Hematopoietic multipotent progenitor cell treated with erythropoietin and hydrocortisone succinate and interleukin-3 and kit ligand, for 6 days (in vitro differentiated cells): ENCODE measurements at regions not wholly inside any gene's neighbourhood (a gene's known extent, or its start where the extent isn't known, plus 50 kb on each side); places are given as distances from the start of the nearest gene placed in this dataset.
"Not testable (repeated sequence)": the region's sequence is repeated elsewhere in the genome, so short reads cannot be mapped to it uniquely, and the experiment has no call there.

Experiments used
- DNase-seq: peaks from one replicate; pipeline ENCODE4 v3.0.0-alpha.2; 2015

DNA sequence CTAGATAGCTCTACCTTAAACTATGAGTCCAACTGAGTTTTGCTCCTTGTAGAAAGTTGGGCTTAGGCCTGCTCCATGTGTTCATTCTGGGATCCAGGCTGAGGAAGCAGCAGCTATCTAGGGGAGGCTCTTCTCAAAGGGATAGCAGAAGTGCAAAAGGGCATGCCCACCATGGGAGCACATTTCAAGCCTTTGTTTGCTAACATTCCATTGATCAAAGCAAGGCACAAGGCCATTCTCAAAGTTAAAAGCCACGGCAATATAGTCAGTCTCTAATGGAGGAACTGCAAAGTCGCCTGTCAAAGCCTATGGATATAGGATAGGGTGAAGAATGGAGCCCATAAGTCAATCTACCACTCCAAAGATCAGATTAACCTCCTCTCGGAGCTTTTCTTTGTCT, 488.1 kb upstream of the ARX start:
- no peak for DNase-seq

DNA sequence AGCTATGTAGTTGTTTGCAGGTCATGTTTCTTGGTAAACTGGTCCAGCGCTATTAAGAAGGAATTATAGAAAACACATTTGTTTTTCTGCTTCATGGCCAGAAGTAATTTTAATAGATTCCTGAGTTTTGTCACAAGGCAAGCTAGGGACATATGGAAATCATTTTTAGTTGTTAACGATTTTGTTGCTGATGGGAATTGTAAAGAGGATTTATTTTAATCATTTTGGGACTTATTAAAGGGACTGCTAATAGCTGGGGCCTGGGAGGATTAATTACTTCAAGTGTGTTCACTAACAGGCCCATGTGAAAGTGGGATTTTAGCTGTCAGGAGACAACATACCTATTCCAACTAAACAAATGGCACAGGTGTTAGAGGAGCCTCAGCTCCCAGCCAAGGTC, 492.0 kb upstream of the ARX start:
- DNase-seq, result no peak

DNA sequence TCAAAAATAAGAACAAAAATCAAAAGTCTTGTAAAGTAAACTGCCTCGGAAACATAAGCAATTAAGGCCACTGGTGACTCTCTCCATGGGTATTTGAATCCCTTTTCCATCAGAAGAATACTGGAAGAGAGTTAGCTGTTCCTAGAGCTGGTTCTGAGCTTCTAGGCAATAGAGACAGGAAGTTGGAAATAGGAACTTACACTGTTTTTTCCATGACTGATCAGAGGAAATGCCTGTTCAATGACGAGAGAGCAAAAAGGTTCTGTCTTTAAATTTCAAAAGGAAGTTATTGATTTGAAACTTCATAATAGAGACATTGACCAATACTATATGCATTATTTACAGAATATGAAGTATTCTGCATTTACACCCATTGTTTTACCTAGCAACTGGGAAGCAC, 503.5 kb upstream of the ARX start:
- DNase-seq, result no peak

- DNase-seq, result not testable (repeated sequence)
Measured at GRCh38 chrX:25522443-25523010, 506.8 kb upstream of the ARX start.

DNA sequence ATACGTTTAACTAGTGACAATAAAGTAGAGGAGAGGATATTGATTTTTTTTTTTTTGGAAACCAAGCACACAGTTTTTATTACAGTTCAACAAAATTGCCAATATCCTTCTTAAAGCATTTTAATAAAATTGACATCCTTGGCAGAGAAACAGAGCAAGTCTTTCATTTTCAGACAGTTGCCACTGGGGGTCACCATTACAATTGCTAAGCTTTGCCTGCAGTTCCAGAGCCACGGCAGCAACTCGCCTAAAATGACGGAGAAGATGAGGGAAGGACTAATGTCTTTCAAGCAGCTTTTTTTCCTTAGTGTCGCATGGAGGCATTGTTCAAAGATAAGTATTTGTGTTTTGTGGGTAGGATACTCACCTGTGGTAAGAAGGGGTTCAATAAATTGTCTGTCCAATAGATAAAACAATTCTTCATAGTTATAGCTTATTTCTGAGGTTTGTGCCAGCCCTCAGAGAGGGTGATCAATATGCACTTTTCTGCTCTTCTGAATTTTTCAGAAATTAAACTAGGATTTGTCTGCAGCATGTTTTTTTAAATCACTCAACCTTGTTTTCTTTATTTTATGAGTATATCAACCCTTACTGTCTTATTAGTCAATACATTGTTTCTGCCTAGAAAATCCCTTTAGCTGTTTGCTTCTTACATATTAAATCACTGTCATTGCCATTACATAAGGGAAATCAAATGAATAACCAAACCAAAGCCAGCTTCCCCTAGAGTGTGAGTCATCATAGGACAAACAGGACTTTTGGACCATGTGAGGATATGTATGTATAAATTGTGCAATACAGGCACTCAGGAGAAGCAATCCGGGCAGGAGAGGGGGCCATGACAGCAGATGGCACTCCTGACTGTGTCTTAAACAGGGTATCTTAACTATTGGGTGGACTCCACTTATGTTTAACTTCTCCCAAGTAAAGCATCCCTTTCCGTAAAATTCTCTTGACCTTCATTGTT, 508.1 kb upstream of the ARX start:
- DNase-seq, result peak; percentile 6

DNA sequence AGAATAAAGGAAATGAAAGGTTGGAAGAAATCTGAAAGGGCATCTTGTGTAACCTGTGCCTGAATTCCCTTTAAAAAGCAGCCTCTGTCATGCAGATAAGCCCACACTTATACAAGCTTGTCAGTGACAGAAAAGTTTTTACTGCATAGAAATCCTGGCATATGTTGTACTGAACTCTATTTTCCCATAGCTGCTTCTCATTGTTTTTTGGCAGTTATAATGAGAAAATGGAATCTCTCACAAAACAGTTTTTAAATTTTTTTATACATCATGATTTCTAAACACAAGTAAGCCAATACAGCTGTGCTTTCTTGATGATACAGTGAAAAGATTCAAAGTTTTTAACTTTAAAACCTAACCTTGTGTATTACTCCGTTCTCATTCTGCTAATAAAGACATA, 511.4 kb upstream of the ARX start:
- DNase-seq, result no peak

DNA sequence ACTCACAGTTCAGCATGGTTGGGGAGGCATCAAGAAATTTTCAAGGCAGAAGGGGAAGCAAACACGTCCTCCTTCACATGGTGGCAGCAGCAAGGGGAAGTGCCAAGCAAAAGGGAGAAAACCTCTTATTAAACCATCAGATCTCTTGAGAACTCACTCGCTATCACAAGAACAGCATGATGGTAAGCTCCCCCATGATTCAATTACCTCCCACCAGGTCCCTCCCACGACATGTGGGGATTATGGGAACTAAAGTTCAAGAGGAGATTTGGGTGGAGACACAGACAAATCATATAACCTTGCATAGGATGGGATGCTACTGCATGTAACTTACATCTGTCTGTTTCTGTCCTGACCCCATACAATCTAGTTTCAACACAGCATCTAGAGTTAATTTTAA, 511.8 kb upstream of the ARX start:
- no peak for DNase-seq

DNA sequence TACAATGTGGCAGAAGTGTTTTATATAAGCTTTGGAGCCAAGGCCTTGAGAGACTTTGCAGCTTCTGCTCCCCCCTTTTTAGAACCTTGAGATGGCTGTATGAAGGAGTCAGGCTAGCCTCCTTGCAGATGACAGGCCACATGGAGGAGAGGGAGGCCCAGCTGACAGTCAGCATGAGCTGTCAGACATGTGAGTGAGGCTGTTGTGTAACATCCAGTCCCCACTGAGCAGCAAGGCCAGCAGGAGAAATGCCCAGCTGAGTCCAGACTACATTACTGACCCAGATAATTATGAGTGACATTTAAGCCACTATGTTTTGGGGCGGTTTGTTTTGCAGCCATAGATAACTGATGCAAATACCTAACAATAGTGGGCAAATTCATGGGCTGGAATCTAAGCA, 515.3 kb upstream of the ARX start:
- DNase-seq, result no peak

DNA sequence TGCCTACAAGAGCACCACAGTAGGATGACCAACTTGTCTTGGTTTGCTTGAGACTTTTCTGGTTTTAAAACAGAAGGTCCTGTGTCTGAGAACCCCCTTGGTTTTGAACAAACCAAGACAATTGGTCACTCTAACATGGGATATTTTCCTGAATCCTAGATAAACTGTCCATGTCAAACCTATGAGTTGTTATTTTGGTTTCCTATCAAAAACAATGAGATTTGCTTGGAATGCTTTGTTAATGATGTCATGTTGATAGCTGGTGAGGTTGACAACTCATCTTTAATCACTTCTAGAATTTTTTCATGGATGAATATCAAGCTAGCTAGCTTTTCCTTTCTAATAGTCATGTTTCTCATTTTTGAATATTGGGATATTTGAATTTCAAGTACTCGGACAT, 518.3 kb upstream of the ARX start:
- DNase-seq, result no peak

DNA sequence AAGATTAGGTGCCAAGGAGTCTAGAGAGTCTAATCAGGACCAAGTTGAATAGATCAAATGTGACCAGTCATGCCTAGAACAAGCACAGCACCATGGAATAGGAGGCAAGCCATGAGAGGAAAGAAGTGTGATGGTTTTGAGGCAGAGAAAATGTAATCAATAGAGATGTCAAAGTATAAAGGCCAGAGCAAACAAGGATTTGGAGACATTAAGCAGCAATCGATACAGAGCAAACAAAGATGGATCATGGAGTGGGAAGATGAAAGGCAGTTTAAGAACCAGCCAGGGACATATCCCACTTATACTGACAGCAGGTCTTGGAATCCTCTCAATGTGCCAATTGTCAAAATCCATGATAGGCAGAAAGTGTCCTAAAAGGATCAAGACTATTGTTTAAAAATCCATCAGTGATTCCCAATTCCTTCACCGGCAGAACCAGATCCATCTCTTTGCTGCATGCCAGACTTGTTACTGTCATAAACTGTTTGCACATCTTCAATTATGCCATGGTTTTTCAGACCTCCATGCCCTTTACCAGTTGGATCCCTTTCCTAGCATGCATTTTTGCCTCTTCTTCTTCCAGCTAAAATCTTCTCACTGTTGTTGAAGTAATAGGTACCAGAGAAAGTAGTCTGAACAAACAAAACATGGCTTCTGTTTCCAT, 520.7 kb upstream of the ARX start:
- no peak for DNase-seq

GRCh38 chrX:25537699-25538098, 521.9 kb upstream of the ARX start:
- no peak for DNase-seq

- DNase-seq, result no peak
Measured at GRCh38 chrX:25544641-25545040, 528.9 kb upstream of the ARX start.

DNA sequence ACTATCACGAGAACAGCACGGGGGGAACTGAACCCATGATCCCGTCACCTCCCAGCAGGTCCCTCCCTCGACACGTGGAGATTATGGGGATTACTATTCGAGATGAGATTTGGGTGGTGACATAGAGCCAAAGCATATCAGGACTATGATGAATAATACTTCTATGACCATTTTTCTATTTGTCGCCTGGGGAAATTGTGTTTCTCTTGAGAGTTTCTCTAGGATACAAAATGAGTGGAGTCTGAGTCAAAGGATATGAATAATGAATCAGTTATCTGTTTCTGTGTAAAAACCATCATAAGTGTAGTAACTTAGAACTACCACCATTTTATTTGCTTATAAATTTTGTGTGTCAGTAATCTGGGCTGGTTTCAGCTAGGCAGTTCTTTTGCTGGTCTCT, 533.0 kb upstream of the ARX start:
- no peak for DNase-seq

GRCh38 chrX:25555521-25555920, 539.8 kb upstream of the ARX start:
- DNase-seq, result no peak

DNA sequence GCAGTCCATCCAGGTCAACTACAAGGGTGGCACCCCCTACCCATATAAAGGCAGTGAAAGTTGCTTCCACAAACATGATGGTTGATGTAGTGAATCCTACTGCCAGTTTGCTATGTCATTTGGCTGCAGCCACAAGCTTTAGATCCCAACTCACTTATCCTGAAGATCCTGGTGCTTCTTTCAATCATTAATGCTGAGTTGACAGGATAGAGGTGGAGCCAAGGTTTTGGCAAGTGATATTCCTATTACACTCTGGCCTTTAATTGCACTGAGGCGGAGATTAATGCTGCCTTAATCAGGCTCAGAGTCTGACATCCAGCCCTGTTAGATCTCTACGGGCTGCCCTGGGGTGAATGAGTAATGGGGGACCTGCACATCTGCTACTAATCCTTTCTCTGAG, 542.4 kb upstream of the ARX start:
- no peak for DNase-seq

DNA sequence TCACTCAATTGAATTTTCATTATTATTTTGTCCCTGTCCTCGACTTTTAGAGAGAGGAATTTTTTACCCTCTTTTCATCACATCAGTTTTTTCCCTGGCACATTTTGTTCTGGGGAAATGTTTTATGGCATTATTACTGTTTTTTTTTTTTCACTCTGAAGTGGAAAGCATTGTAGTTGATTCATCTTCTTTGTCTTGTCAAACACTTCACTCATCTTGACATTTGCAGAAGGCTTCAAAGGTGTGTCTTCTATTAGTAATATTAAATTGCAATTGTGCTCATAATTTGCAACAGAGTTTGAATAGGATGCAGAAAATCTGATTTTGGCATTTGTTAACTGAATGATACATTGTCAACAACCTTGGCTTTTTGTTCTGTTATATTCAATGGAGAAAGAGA, 545.4 kb upstream of the ARX start:
- DNase-seq, result no peak

DNA sequence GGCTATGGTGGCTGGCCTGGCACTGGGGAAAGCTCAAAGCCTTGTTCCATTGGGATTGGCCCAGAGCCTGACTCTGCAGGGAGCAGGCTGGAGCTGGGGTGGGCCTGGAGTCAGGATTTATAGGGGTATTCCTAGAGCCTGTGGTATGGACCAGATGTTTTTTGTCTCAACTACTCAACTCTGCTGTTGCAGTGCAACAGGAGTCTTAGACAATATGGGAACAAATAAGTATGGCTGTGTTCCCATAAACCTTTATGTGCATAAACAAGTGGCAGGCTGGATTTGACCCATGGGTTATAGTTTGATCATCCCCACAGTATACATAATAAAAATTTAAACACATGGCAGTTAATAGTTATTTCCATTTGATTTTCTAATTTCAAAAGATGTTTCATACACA, 557.9 kb upstream of the ARX start:
- no peak for DNase-seq

GRCh38 chrX:25596921-25597320, 541.2 kb upstream of the MAGEB18 start:
- no peak for DNase-seq

DNA sequence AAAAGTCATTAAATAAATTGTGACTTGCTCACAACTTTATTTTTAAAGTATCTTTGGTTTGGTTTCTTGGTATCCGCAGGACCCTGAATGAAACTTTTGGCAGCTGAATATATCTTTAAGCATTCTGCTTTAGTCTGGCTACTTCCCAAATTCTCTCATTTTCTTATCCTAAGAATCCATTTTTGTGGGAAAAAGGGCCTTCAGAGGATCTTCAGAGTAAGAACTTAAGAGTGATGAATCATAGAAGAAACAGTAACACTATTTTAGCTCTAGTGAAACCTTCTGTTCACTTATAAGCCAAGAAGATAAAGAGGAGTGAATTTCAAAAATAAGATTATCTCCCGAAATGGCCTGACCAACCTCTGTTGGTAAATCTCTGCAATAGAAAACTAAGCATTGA, 540.6 kb upstream of the MAGEB18 start:
- no peak for DNase-seq

DNA sequence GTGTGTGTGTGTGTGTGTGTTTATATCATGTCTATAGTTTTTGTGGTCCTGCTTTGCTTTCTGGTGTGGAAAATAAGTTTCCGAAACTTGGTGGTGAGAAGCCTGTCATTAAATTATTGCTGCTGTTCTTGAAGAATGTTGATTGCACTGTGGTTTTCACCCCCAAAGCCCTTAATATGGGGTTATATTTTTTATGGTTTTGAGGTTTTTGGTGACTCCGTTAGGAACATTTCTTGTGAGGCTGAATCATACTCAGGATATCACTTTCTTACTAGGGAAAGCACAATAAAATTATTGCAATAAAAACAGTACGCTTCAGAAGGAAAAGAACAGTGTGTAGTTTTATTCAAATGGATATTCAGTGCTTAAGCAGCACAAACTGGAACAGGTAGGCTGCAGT, 539.1 kb upstream of the MAGEB18 start:
- DNase-seq, result no peak

DNA sequence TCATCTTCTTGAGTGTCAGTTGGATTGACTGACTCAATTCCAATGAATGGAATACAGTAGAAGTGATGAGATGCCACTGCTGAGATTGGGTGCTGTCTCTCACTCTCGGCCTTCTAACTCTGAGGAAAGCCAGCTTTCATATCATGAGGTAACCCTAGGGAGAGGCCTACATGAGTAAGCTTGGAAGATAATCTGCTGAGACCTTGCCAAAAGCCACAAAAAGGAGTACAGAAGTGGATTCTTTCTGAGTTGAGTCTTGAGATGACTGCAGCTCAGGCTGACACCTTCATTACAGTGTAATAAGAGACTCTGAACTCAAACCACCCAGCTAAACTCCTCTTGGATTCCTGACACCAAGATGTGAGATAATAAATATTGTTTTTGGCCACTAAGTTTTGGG, 537.4 kb upstream of the MAGEB18 start:
- no peak for DNase-seq

GRCh38 chrX:25601323-25601722, 536.8 kb upstream of the MAGEB18 start:
- no peak for DNase-seq

- DNase-seq, result no peak
Measured at GRCh38 chrX:25618248-25618647, 519.9 kb upstream of the MAGEB18 start.

DNA sequence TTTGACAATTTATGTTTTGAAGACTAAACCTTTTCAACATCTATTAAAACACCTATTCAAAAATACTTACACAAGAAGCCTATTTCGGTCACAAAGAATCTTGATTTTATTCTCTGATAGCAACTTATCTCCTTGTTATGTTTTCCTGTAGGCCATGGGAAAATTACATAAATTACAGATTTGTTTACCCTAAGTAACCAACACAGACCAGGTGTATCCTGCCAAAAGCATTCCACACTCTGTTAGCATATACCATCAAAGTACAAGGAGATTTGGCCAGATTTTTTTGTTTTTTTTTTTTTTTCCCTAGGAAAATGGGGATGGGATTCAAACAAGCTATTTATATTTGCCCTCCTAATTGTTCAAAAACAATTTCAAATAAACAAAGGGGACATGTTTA, 497.9 kb upstream of the MAGEB18 start:
- no peak for DNase-seq
